ENCODE measurements at regions not wholly inside any gene's neighbourhood (a gene's known extent, or its start where the extent isn't known, plus 50 kb on each side); places are given as distances from the start of the nearest gene placed in this dataset.

- WGBS (ENCODE audit: insufficient coverage): no CpG with 5 or more reads among the region's 2 CpGs
- TF ChIP-seq, protein P1, sequence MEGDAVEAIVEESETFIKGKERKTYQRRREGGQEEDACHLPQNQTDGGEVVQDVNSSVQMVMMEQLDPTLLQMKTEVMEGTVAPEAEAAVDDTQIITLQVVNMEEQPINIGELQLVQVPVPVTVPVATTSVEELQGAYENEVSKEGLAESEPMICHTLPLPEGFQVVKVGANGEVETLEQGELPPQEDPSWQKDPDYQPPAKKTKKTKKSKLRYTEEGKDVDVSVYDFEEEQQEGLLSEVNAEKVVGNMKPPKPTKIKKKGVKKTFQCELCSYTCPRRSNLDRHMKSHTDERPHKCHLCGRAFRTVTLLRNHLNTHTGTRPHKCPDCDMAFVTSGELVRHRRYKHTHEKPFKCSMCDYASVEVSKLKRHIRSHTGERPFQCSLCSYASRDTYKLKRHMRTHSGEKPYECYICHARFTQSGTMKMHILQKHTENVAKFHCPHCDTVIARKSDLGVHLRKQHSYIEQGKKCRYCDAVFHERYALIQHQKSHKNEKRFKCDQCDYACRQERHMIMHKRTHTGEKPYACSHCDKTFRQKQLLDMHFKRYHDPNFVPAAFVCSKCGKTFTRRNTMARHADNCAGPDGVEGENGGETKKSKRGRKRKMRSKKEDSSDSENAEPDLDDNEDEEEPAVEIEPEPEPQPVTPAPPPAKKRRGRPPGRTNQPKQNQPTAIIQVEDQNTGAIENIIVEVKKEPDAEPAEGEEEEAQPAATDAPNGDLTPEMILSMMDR (IDR thresholded peaks at IDR 0.05): no peak
- no peak for DNase-seq
- Histone ChIP-seq H3K4me1 (ENCODE audit: control insufficient read depth in 1 of 2, insufficient read depth in 2 of 2, low read length in 2 of 2) (no peaks in the 10 kb centered on the region), H3K27me3 (ENCODE audit: control insufficient read depth in 2 of 2, insufficient read depth in 2 of 2, low read length in 2 of 2) (no peaks in the 10 kb centered on the region), H3K4me2 (replicated peaks; ENCODE audit: extremely low read depth, low read length, poor library complexity, severe bottlenecking) (no peak overlapping the region), H3K9me3 (replicated peaks in 1 of 2; ENCODE audit: control insufficient read depth in 1 of 2, insufficient read depth in 1 of 2, low read length in 2 of 2) (peaks cover 0 to 3% of the 10 kb centered on the region in 2 donors), H3K9ac (ENCODE audit: insufficient read depth, low read length, poor library complexity, severe bottlenecking) (no peak overlapping the region), H3K4me3 (replicated peaks in 1 of 3; ENCODE audit: low read depth in 2 of 3, low read length in 3 of 3) (no peak overlapping the region), H2AFZ (ENCODE audit: insufficient read depth, low read depth, low read length, poor library complexity, severe bottlenecking) (no peak overlapping the region), H3K27ac (ENCODE audit: low read depth in 1 of 2, low read length in 2 of 2) (no peak overlapping the region), H3K79me2 (ENCODE audit: insufficient read depth, low read length) (no peaks in the 10 kb centered on the region), H4K20me1 (ENCODE audit: insufficient read depth, low read length) (no peaks in the 10 kb centered on the region), H3K36me3 (replicated peaks in 1 of 2; ENCODE audit: control insufficient read depth in 1 of 2, insufficient read depth in 2 of 2, low read length in 2 of 2) (no peaks in the 10 kb centered on the region)
- H3K27me3 Mint-ChIP-seq (ENCODE audit: low read depth in 3 of 3): peaks cover 0 to 2% (median 0%) of the 10 kb centered on the region in 3 donors
- no peak overlapping the region for H3K4me3 Mint-ChIP-seq
- peaks cover 0 to 9% (median 2%) of the 10 kb centered on the region in 7 donors for H3K9me3 Mint-ChIP-seq
- H3K4me1 Mint-ChIP-seq: no peaks in the 10 kb centered on the region
- intact Hi-C loops (cut with micrococcal nuclease): no loop called here
- no peaks in the 10 kb centered on the region for H3K36me3 Mint-ChIP-seq
- H3K27ac Mint-ChIP-seq: no peak overlapping the region
Measured at GRCh38 chr1:165988817-165989216, 161.4 kb downstream of the UCK2 start.

DNA sequence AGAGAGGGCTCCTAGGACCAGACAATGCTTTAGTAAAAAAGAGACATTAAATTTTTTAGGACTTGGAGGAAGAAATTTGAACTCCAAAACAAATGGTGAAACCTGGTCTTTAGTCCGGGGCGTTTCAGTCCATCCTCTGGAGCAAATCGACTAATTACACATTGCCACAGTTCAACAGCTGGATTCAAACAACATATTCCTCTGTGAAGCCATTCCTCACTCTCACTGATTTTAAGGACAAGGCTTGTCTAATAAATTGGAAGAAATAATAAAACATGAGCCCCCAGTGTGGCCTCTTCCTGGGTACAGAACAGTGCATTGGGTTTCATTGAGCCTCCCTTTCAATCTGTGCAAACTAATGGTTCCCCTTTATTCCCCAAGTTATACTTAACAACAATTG lies 165.1 kb downstream of the UCK2 start:
- Histone ChIP-seq H3K9me3 (replicated peaks in 1 of 2; ENCODE audit: control insufficient read depth in 1 of 2, insufficient read depth in 1 of 2, low read length in 2 of 2) (no peaks in the 10 kb centered on the region), H4K20me1 (ENCODE audit: insufficient read depth, low read length) (no peaks in the 10 kb centered on the region), H3K79me2 (ENCODE audit: insufficient read depth, low read length) (no peaks in the 10 kb centered on the region), H2AFZ (ENCODE audit: insufficient read depth, low read depth, low read length, poor library complexity, severe bottlenecking) (no peak overlapping the region), H3K4me3 (replicated peaks in 1 of 3; ENCODE audit: low read depth in 2 of 3, low read length in 3 of 3) (no peak overlapping the region), H3K4me2 (replicated peaks; ENCODE audit: extremely low read depth, low read length, poor library complexity, severe bottlenecking) (no peak overlapping the region), H3K36me3 (replicated peaks in 1 of 2; ENCODE audit: control insufficient read depth in 1 of 2, insufficient read depth in 2 of 2, low read length in 2 of 2) (no peaks in the 10 kb centered on the region), H3K9ac (ENCODE audit: insufficient read depth, low read length, poor library complexity, severe bottlenecking) (no peak overlapping the region), H3K27me3 (ENCODE audit: control insufficient read depth in 2 of 2, insufficient read depth in 2 of 2, low read length in 2 of 2) (no peaks in the 10 kb centered on the region), H3K27ac (ENCODE audit: low read depth in 1 of 2, low read length in 2 of 2) (no peak overlapping the region), H3K4me1 (ENCODE audit: control insufficient read depth in 1 of 2, insufficient read depth in 2 of 2, low read length in 2 of 2) (no peaks in the 10 kb centered on the region)
- H3K4me3 Mint-ChIP-seq: no peak overlapping the region
- H3K27ac Mint-ChIP-seq: no peak overlapping the region
- peaks cover 0 to 4% (median 2%) of the 10 kb centered on the region in 3 donors for H3K27me3 Mint-ChIP-seq (ENCODE audit: low read depth in 3 of 3)
- intact Hi-C loops (cut with micrococcal nuclease): no loop called here
- TF ChIP-seq, protein P1 (IDR thresholded peaks at IDR 0.05): no peak
- DNase-seq: no peak
- peaks cover 0 to 6% (median 1%) of the 10 kb centered on the region in 7 donors for H3K9me3 Mint-ChIP-seq
- WGBS (ENCODE audit: insufficient coverage): no CpG with 5 or more reads among the region's 3 CpGs
- no peaks in the 10 kb centered on the region for H3K4me1 Mint-ChIP-seq
- no peaks in the 10 kb centered on the region for H3K36me3 Mint-ChIP-seq

All from CD14-positive monocyte (primary cell).